ENCODE measurements at regions not wholly inside any gene's neighbourhood (a gene's known extent, or its start where the extent isn't known, plus 50 kb on each side); places are given as distances from the start of the nearest gene placed in this dataset.

- no peak for TF ChIP-seq CTCF (IDR thresholded peaks at IDR 0.05; ENCODE audit: poor library complexity, severe bottlenecking)
- no peak for ATAC-seq (ENCODE audit: low read depth)
- no peak overlapping the region for H3K4me3 ChIP-seq (ENCODE audit: severe bottlenecking)
- H3K27ac ChIP-seq (ENCODE audit: poor library complexity, severe bottlenecking), result no peak overlapping the region
- no peaks in the 10 kb centered on the region for H3K4me1 ChIP-seq (ENCODE audit: insufficient read depth, poor library complexity, severe bottlenecking)
- H3K9me3 ChIP-seq (ENCODE audit: severe bottlenecking), result no peaks in the 10 kb centered on the region
- no peaks in the 10 kb centered on the region for H3K27me3 ChIP-seq (ENCODE audit: insufficient read depth, poor library complexity, severe bottlenecking)
- no peak for DNase-seq (ENCODE audit: low spot score)
- no peaks in the 10 kb centered on the region for H3K36me3 ChIP-seq (ENCODE audit: low read depth)
Observed at GRCh38 chr6:146886587-146887446, 288.0 kb downstream of the ADGB start.

GRCh38 chr6:146887447-146888077 is 288.8 kb downstream of the ADGB start:
- no peaks in the 10 kb centered on the region for H3K9me3 ChIP-seq (ENCODE audit: severe bottlenecking)
- ATAC-seq (ENCODE audit: low read depth) (no peak), DNase-seq (ENCODE audit: low spot score) (no peak)
- no peaks in the 10 kb centered on the region for H3K36me3 ChIP-seq (ENCODE audit: low read depth)
- H3K27me3 ChIP-seq (ENCODE audit: insufficient read depth, poor library complexity, severe bottlenecking), result no peaks in the 10 kb centered on the region
- H3K4me1 ChIP-seq (ENCODE audit: insufficient read depth, poor library complexity, severe bottlenecking), result peaks cover 1% of the 10 kb centered on the region
- H3K27ac ChIP-seq (ENCODE audit: poor library complexity, severe bottlenecking), result no peak overlapping the region
- no peak for TF ChIP-seq CTCF (IDR thresholded peaks at IDR 0.05; ENCODE audit: poor library complexity, severe bottlenecking)
- H3K4me3 ChIP-seq (ENCODE audit: severe bottlenecking), result no peak overlapping the region

GRCh38 chr6:146889303-146889702 is 290.5 kb downstream of the ADGB start:
- Histone ChIP-seq H3K9me3 (ENCODE audit: severe bottlenecking) (no peaks in the 10 kb centered on the region), H3K36me3 (ENCODE audit: low read depth) (no peaks in the 10 kb centered on the region), H3K4me3 (ENCODE audit: severe bottlenecking) (no peak overlapping the region), H3K4me1 (ENCODE audit: insufficient read depth, poor library complexity, severe bottlenecking) (peaks cover 5% of the 10 kb centered on the region), H3K27me3 (ENCODE audit: insufficient read depth, poor library complexity, severe bottlenecking) (no peaks in the 10 kb centered on the region), H3K27ac (ENCODE audit: poor library complexity, severe bottlenecking) (no peak overlapping the region)
- no peak for DNase-seq (ENCODE audit: low spot score)
- ATAC-seq (ENCODE audit: low read depth), result no peak
- TF ChIP-seq CTCF (IDR thresholded peaks at IDR 0.05; ENCODE audit: poor library complexity, severe bottlenecking), result no peak

GRCh38 chr6:146890172-146890571 is 291.4 kb downstream of the ADGB start:
- TF ChIP-seq CTCF (IDR thresholded peaks at IDR 0.05; ENCODE audit: poor library complexity, severe bottlenecking), result no peak
- ATAC-seq (ENCODE audit: low read depth) (no peak), DNase-seq (ENCODE audit: low spot score) (no peak)
- no peak overlapping the region for H3K27ac ChIP-seq (ENCODE audit: poor library complexity, severe bottlenecking)
- no peaks in the 10 kb centered on the region for H3K36me3 ChIP-seq (ENCODE audit: low read depth)
- no peaks in the 10 kb centered on the region for H3K9me3 ChIP-seq (ENCODE audit: severe bottlenecking)
- H3K27me3 ChIP-seq (ENCODE audit: insufficient read depth, poor library complexity, severe bottlenecking), result no peaks in the 10 kb centered on the region
- no peak overlapping the region for H3K4me3 ChIP-seq (ENCODE audit: severe bottlenecking)
- H3K4me1 ChIP-seq (ENCODE audit: insufficient read depth, poor library complexity, severe bottlenecking), result peaks cover 5% of the 10 kb centered on the region

Data from RWPE2 (cell line).